Activated B cell treated with CpG ODN at 0.5 μM for 24 hours (primary cell): ENCODE measurements at regions not wholly inside any gene's neighbourhood (a gene's known extent, or its start where the extent isn't known, plus 50 kb on each side); places are given as distances from the start of the nearest gene placed in this dataset.

Experiments used
- ATAC-seq: fragments of 200-7000 bp; cut with Tn5 transposase; one replicate; pipeline ENCODE4 v1.10.0; 2021; ENCODE audit warnings: low read depth, mild to moderate bottlenecking, moderate library complexity
- CTCF ChIA-PET: fragments of 350-600 bp; sonication (Branson Sonifier 250); formaldehyde crosslinking; loops from one replicate; lab custom pipeline; 2021; ENCODE audit warnings: antibody characterized with exemption; lab: Charles Lee
- POLR2A ChIA-PET: fragments of 350-600 bp; sonication (Branson Sonifier 250); formaldehyde crosslinking; loops from one replicate; lab custom pipeline; 2021; ENCODE audit warnings: antibody characterized with exemption; lab: Charles Lee
- DNase-seq: peaks from one replicate; pipeline ENCODE4 v3.0.0; 2022
- H3K27ac Mint-ChIP-seq: one replicate; pipeline ENCODE4 v1.8.0; 2020; ENCODE audit warnings: mixed read lengths
- H3K27me3 Mint-ChIP-seq: one replicate; pipeline ENCODE4 v1.8.0; 2021; ENCODE audit warnings: mixed read lengths
- H3K36me3 Mint-ChIP-seq: one replicate; pipeline ENCODE4 v1.8.0; 2021; ENCODE audit warnings: low read depth, mixed read lengths
- H3K4me1 Mint-ChIP-seq: one replicate; pipeline ENCODE4 v1.8.0; 2021; ENCODE audit warnings: mixed read lengths
- H3K4me3 Mint-ChIP-seq: one replicate; pipeline ENCODE4 v1.8.0; 2020; ENCODE audit warnings: mild to moderate bottlenecking, mixed read lengths
- H3K9me3 Mint-ChIP-seq: one replicate; pipeline ENCODE4 v1.8.0; 2020; ENCODE audit warnings: mixed read lengths
- intact Hi-C: fragments of 100-400 bp; cut with micrococcal nuclease; formaldehyde crosslinking; loops from one replicate; pipeline ENCODE4 v1.15.1; 2024
- TF ChIP-seq, protein P1 (sequence below): fragments of 200-600 bp; IDR thresholded peaks from one replicate; pipeline ENCODE4 v1.8.0; 2022; ENCODE audit warnings: antibody characterized with exemption, mild to moderate bottlenecking

DNA sequence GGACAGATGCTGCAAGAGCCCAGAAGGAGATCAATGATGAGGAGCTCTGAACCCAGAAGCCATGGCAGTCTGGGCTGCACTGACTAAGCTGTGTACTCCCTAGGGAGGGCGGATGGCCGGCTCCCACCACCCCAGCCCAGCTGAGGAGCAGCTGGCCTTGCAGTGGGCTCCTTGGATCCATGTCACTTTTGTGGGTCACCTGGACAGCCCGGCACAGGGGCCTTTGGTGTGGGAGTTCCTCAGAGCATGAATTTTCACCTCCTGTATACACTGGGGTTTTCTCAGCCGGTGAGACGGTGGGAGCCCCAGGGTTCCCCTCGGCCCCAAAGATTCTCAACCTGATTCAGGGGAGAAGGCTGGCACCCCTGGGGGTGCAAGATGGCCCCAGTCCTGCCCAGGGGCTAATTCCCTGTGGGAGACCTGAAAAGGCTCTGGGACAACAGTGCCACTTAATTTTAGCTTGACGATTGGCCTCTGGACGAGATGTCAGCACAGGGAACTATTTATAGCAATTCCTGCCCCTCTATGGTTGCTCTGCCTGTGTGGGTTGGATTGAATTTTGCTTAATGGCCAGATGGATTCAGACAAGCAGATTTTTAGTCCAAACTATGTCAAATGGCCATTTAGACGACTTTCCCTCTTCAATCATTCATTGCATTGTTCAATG, 121.6 kb upstream of the PMEPA1 start:
- intact Hi-C loops: no loop called here
- Mint-ChIP-seq H3K27me3 (no peaks in the 10 kb centered on the region), H3K4me3 (no peak overlapping the region), H3K9me3 (no peaks in the 10 kb centered on the region), H3K36me3 (no peaks in the 10 kb centered on the region), H3K27ac (no peak overlapping the region), H3K4me1 (no peaks in the 10 kb centered on the region)
- TF ChIP-seq, protein P1, sequence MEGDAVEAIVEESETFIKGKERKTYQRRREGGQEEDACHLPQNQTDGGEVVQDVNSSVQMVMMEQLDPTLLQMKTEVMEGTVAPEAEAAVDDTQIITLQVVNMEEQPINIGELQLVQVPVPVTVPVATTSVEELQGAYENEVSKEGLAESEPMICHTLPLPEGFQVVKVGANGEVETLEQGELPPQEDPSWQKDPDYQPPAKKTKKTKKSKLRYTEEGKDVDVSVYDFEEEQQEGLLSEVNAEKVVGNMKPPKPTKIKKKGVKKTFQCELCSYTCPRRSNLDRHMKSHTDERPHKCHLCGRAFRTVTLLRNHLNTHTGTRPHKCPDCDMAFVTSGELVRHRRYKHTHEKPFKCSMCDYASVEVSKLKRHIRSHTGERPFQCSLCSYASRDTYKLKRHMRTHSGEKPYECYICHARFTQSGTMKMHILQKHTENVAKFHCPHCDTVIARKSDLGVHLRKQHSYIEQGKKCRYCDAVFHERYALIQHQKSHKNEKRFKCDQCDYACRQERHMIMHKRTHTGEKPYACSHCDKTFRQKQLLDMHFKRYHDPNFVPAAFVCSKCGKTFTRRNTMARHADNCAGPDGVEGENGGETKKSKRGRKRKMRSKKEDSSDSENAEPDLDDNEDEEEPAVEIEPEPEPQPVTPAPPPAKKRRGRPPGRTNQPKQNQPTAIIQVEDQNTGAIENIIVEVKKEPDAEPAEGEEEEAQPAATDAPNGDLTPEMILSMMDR: no peak
- no peak for DNase-seq
- no peak for ATAC-seq
- ChIA-PET CTCF (no interaction called here), POLR2A (no interaction called here)

DNA sequence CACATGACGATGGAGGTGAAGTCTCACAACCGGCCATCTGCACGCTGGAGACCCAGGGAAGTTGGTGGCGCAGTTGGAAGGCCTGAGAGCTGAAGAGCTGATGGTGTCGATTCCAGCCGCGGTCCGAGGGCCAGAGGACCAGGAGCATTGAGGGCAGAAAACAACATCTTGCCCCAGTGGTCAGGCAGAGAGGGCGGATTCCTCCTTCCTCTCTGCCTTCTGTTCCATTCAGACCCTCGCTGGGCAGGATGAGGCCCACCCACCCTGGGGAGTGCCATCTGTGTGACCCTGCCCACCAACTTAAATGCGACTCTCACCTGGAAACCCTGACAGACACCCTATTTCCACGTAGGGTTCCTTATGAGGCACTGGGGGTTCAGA, 120.7 kb upstream of the PMEPA1 start:
- H3K4me1 Mint-ChIP-seq: no peaks in the 10 kb centered on the region
- CTCF ChIA-PET: no interaction called here
- H3K27ac Mint-ChIP-seq: no peak overlapping the region
- H3K27me3 Mint-ChIP-seq: no peaks in the 10 kb centered on the region
- ATAC-seq (no peak), DNase-seq (no peak)
- H3K36me3 Mint-ChIP-seq: no peaks in the 10 kb centered on the region
- TF ChIP-seq, protein P1: no peak
- H3K9me3 Mint-ChIP-seq: no peaks in the 10 kb centered on the region
- POLR2A ChIA-PET: no interaction called here
- intact Hi-C loops: no loop called here
- no peak overlapping the region for H3K4me3 Mint-ChIP-seq

DNA sequence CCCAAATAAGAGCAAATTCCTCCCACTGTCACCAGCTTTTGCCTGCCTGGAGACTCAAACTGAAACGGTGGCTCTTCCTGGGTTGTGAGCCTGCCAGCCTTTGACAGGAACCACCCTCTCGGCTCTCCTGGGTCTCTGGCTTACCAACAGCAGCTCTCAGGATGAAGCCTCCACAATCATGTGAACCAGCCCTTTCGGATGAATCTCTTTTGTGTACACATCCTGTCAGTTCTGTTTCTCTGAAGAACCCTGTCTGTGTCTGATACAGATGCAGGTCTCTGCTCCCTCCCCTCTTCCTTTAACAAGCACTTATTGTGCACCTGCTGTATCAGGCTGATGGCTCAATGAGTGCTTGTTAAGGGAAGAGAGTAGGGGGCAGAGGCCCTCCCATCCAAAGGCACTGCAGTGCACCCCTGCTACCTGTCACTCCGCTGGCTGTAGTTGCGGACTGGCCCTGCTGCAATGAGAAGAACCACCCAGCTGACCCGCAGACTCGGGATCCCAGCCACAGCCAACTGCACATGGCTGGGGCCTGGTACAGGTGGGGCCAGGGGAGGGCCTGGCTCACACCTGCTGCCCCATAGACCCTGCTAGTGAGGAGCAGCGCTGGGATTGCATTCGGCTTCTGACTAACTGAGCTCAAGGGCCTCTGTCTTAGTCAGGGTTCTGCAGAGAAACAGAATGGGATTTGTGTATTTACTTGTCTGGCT, 120.1 kb upstream of the PMEPA1 start:
- Mint-ChIP-seq H3K9me3 (no peaks in the 10 kb centered on the region), H3K4me3 (no peak overlapping the region), H3K36me3 (no peaks in the 10 kb centered on the region), H3K27me3 (no peaks in the 10 kb centered on the region), H3K4me1 (no peaks in the 10 kb centered on the region), H3K27ac (no peak overlapping the region)
- CTCF ChIA-PET: no interaction called here
- TF ChIP-seq, protein P1: no peak
- intact Hi-C loops: no loop called here
- no peak for ATAC-seq
- POLR2A ChIA-PET: no interaction called here
- DNase-seq: no peak

DNA sequence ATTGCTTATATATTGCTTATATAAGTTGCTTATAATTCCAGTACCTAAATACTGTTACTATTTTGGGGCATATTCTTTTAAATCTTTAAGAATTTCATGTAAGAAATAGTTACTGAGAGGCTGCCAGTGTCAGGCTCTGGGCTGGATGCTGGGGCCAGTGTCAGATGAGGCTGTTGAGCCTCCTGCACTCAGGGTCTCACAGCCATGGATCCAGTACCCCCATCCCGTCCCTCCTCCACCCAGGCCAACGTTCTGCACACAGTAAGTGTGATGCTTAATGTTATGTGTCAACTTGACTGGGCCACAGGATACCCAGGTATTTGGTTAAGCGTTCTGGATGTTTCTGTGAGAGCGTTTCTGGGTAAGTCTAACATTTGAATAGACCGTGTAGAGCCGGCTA, 119.5 kb upstream of the PMEPA1 start:
- TF ChIP-seq, protein P1: no peak
- CTCF ChIA-PET: no interaction called here
- intact Hi-C loops: no loop called here

DNA sequence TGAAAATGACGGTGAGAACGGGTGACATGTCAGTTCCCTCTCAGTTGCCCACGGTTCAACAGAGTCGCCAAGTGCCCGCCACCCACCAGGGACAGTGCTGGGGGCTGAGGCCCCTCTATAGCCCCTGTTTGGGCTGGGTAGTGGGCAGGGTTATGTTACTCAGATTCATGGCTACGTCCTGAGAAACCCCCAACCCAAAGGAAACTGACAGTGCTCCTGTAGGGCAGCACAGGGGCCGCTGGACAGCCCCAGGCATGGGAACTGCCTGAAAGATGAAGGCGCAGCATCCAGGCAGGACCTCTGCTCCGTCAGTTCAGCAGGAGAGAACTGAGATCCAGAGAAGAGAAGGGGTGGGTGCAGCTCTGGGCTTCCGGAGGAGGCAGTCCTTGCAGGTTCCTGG, 118.9 kb upstream of the PMEPA1 start:
- H3K4me3 Mint-ChIP-seq: no peak overlapping the region
- POLR2A ChIA-PET: no interaction called here
- DNase-seq (no peak), ATAC-seq (no peak)
- no peak overlapping the region for H3K27ac Mint-ChIP-seq
- TF ChIP-seq, protein P1: no peak
- CTCF ChIA-PET: no interaction called here
- intact Hi-C loops: no loop called here
- H3K36me3 Mint-ChIP-seq: no peaks in the 10 kb centered on the region
- no peaks in the 10 kb centered on the region for H3K9me3 Mint-ChIP-seq
- no peaks in the 10 kb centered on the region for H3K27me3 Mint-ChIP-seq
- H3K4me1 Mint-ChIP-seq: no peaks in the 10 kb centered on the region

More for the DNA sequence above, 119.5 kb upstream of the PMEPA1 start:
- ATAC-seq: no peak
- DNase-seq: no peak
- Mint-ChIP-seq H3K27ac (no peak overlapping the region), H3K4me3 (no peak overlapping the region), H3K4me1 (no peaks in the 10 kb centered on the region), H3K9me3 (no peaks in the 10 kb centered on the region), H3K27me3 (no peaks in the 10 kb centered on the region), H3K36me3 (no peaks in the 10 kb centered on the region)
- POLR2A ChIA-PET: no interaction called here
